GM12874 (cell line): ENCODE measurements at regions not wholly inside any gene's neighbourhood (a gene's known extent, or its start where the extent isn't known, plus 50 kb on each side); places are given as distances from the start of the nearest gene placed in this dataset.

ENCODE experiments used
- TF ChIP-seq, protein P1 (sequence below): IDR thresholded peaks from 2 replicates; pipeline ENCODE4 v1.5.1; 2011; ENCODE audit warnings: low read depth, mild to moderate bottlenecking, control low read depth, low read length, moderate library complexity; ENCODE audit not compliant: insufficient read depth

DNA sequence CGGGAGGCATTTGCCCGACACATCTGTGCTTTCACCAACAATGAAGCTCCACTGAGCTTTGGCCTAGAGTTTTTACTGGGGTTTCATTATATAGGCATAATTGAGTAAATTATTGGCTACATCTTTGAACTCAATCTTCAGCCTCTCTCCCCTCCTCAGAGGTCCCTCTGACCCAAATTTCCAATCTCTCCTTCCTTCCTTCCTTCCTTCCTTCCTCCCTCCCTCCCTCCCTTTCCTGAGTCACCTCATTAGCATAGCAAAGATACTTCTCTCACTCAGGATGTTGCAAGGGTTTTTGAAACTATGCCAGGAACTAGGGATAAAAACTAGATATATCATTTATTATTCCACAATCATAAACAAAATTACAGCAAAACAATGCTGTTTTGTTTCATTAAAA, 202.8 kb upstream of the PRNP start:
- TF ChIP-seq, protein P1, sequence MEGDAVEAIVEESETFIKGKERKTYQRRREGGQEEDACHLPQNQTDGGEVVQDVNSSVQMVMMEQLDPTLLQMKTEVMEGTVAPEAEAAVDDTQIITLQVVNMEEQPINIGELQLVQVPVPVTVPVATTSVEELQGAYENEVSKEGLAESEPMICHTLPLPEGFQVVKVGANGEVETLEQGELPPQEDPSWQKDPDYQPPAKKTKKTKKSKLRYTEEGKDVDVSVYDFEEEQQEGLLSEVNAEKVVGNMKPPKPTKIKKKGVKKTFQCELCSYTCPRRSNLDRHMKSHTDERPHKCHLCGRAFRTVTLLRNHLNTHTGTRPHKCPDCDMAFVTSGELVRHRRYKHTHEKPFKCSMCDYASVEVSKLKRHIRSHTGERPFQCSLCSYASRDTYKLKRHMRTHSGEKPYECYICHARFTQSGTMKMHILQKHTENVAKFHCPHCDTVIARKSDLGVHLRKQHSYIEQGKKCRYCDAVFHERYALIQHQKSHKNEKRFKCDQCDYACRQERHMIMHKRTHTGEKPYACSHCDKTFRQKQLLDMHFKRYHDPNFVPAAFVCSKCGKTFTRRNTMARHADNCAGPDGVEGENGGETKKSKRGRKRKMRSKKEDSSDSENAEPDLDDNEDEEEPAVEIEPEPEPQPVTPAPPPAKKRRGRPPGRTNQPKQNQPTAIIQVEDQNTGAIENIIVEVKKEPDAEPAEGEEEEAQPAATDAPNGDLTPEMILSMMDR = no peak

DNA sequence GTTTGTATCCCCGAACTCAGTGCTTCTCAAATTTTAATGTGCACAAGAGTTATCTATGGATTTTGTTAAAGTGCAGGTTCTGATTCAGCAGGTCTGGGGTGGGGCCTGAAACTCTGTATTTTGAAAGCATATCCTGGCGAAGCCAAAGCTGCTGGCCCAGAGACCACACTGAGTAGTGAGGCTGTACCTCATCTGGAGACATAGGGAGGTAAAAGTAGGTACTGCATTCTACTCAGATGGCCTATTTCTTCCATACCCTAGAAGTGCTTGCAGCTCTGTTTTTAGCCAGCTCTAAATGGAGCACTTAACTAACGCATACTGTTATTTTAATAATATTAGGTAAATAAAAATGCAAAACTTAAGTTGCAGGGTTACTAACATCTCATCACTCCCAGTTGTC, 206.2 kb upstream of the PRNP start:
- TF ChIP-seq, protein P1 = no peak

DNA sequence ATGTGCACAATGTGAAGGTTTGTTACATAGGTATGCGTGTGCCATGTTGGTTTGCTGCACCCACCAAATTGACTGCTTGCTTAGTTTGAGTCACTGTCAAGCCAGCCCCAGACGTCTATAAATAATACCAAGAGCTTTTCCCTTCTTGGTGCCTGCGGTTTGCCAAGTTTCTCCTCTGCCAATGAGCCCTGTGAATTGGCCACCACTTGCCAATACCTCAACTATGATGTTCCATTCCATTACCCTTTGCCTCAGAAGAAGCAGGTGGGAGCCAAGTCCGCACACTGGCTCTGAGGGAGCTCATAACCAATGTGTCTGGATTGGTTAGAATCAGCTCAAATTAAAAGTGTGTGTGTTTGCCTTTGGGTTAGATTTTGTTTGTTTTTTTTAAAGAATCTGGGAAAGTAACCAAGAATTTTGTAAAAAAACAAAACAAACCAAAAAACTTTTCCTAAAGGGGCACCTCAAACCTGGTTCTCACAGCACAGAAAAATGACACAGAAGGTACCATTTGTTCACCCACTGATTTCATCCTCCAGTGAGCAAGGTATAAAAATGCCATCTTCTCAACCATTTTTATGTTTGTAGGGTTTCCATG, 209.3 kb upstream of the PRNP start:
- TF ChIP-seq, protein P1 = no peak

DNA sequence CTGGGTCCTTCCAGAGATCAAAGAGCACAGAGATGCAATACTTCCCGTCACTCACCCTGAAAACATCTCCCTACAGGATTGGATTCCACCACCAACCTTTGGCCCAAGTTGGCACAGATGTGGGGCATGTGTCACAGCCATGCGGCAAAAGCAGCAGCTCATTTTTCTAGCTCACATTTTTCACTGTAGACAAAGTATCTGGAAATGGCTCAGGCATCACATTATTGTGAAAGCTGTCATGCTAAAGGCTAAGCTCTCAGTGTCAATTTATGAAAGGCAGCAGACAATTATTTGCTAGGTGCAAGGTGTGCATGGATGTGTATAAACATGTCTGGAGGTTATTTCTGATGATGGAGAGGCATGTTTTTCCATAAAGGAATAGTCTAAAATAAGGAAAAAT, 213.3 kb upstream of the PRNP start:
- TF ChIP-seq, protein P1 = no peak

DNA sequence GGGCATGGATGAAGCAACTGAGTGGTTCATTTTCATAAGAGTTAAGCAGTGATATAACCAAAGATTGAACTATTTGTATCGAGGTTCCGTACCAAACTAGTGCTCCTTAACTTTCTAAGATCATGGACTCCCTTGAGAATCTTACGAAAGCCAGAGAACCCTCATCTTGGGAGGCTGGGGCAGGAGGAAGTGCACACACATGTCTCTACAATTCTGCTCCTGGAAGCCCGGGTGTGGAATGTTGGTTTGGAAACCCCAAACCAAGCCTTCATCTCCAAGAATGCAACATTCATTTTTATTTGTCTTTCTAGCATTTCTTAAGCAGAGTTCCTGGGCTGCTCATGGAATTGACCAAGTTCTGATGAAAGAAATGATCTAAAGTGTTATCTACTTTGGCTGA, 215.0 kb upstream of the PRNP start:
- TF ChIP-seq, protein P1 = no peak

DNA sequence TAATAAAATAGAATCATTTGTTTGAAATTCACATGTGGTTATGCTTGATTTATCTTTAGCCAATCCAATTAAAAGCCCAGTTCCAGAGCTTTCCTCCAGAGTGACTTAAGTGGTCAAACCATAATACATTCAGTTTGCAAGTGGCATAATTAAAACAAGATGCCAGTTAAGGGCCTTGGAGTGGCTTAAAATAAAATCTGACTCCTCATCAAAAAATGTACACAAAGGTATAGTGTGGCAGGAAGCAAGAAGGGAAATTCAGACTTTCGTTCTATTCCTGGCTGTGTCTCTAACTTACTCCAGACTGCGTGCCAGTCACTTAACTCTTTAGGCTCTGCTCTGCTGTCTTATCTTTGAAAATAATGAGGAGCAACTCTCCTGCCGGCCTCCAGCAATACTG, 215.9 kb upstream of the PRNP start:
- TF ChIP-seq, protein P1 = no peak

DNA sequence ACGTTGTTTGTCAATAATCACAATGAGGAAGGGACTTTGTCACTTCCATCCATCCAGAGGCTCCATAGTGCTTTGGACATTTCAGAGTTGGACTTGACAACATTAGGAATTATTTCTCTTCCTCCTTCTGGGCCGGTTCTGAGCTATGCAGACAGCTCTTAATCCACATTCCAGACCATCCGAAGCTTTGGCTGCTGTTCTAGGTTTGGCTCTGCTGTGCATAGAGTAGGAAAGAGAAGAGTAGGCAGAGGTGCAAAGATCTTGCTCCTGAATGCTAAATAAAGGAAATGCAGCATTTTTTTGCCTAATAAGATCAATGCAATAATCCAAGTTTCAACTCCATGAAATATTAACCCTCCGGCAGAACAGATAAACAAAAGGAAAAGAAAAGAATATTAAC, 216.3 kb upstream of the PRNP start:
- TF ChIP-seq, protein P1 = no peak

DNA sequence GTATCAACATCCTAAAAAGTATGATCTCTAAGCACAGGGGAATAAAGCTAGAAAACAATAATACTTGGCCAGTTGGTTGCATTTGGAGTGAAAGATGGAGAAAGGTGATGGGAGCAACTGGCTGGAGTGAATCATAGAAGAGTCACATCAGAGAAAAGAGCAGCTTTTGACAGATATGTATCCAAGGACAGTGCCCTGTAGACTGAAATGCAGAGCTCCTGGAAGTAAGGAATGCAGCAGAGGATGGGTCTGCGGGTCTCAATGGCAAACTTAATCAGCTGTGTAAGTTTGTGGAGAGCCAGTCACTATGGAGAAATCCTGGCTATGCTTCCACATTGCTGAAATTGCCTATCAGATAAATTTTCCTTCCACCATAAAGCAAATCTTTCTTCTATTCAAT, 218.1 kb upstream of the PRNP start:
- TF ChIP-seq, protein P1 = no peak
